DOHH2 (cell line): ENCODE measurements at regions not wholly inside any gene's neighbourhood (a gene's known extent, or its start where the extent isn't known, plus 50 kb on each side); places are given as distances from the start of the nearest gene placed in this dataset.

ENCODE experiments used
- H3F3A ChIP-seq: fragments of 200-600 bp; sonication (generic), shearing (Covaris generic); 2 replicates; pipeline ENCODE4 v1.6.0; 2016; ENCODE audit warnings: antibody characterized with exemption, mild to moderate bottlenecking; ENCODE audit not compliant: control insufficient read depth, insufficient read depth
- H3K27ac ChIP-seq: fragments of 200-600 bp; sonication (generic); 2 replicates; pipeline ENCODE4 v1.5.1; 2014; ENCODE audit warnings: low read depth, mild to moderate bottlenecking, low read length, moderate library complexity
- H3K27me3 ChIP-seq: fragments of 200-600 bp; sonication (generic); 2 replicates; pipeline ENCODE4 v1.6.1; 2014; ENCODE audit warnings: mild to moderate bottlenecking, low read length, mixed read lengths; ENCODE audit not compliant: control insufficient read depth
- H3K36me3 ChIP-seq: fragments of 200-600 bp; sonication (generic); 2 replicates; pipeline ENCODE4 v1.6.1; 2014; ENCODE audit warnings: mild to moderate bottlenecking, low read length, moderate library complexity, mixed read lengths; ENCODE audit not compliant: control insufficient read depth
- H3K4me1 ChIP-seq: fragments of 200-600 bp; sonication (generic); 2 replicates; pipeline ENCODE4 v1.6.1; 2014; ENCODE audit warnings: mild to moderate bottlenecking, low read length, mixed read lengths; ENCODE audit not compliant: control insufficient read depth
- H3K4me2 ChIP-seq: fragments of 200-600 bp; sonication (generic); 2 replicates; pipeline ENCODE4 v1.6.0; 2014; ENCODE audit warnings: mild to moderate bottlenecking, low read length, moderate library complexity
- H3K4me3 ChIP-seq: fragments of 200-600 bp; sonication (generic); 2 replicates; pipeline ENCODE4 v1.5.1; 2014; ENCODE audit warnings: mild to moderate bottlenecking, low read length, mixed read lengths
- H3K79me2 ChIP-seq: fragments of 200-600 bp; sonication (generic); 2 replicates; pipeline ENCODE4 v1.6.1; 2014; ENCODE audit warnings: mild to moderate bottlenecking, low read length, mixed read lengths; ENCODE audit not compliant: control insufficient read depth
- H3K9me2 ChIP-seq: fragments of 200-600 bp; sonication (generic); replicated peaks from 2 replicates; pipeline ENCODE4 v1.6.1; 2014; ENCODE audit warnings: mild to moderate bottlenecking, low read length, mixed read lengths; ENCODE audit not compliant: control insufficient read depth
- H3K9me3 ChIP-seq: fragments of 200-600 bp; sonication (generic); 2 replicates; pipeline ENCODE4 v1.6.1; 2014; ENCODE audit warnings: antibody characterized with exemption, low read length, mixed read lengths; ENCODE audit not compliant: control insufficient read depth, insufficient read depth
- H4K20me1 ChIP-seq: fragments of 200-600 bp; sonication (generic); 2 replicates; pipeline ENCODE4 v1.6.0; 2014; ENCODE audit warnings: low read depth, mild to moderate bottlenecking, antibody characterized with exemption, low read length, moderate library complexity; ENCODE audit not compliant: control insufficient read depth, insufficient read depth
- EZH2phosphoT487 ChIP-seq: fragments of 200-600 bp; sonication (generic); IDR thresholded peaks from 2 replicates; pipeline ENCODE4 v1.6.1; 2017; ENCODE audit warnings: borderline replicate concordance, mild to moderate bottlenecking, antibody characterized with exemption, low read length, moderate library complexity, mixed read lengths
- TF ChIP-seq, protein P1 (sequence below): fragments of 200-600 bp; sonication (generic); IDR thresholded peaks from one replicate; pipeline ENCODE4 v1.5.1; 2014; ENCODE audit warnings: antibody characterized with exemption, mild to moderate bottlenecking, low read depth, low read length; ENCODE audit not compliant: poor library complexity, severe bottlenecking

DNA sequence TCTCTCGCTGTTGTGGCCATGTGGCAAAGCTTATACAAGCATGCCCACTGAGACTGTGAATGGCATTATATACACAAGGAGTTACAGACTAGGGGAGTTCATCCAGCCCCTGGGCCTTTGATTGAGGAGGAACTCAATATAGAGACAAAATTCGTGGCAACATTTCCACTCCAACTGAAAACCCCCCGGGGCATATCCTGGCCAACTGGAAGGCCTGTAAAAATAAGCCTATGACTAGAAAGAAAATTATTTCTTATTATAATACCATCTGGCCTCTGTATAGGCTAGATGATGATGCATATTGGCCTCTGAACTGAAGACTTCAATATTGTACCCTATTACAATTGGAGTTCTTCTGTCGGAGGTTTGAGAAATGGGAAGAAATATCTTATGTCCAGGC, 175.5 kb upstream of the GJE1 start:
- Histone ChIP-seq H3K36me3 (no peaks in the 10 kb centered on the region), H3K9me3 (peaks cover 3% of the 10 kb centered on the region; the same call in 1 of the 2 replicates), H3K4me2 (no peak overlapping the region), H4K20me1 (no peaks in the 10 kb centered on the region), H3F3A (no peaks in the 10 kb centered on the region), H3K27me3 (no peaks in the 10 kb centered on the region), H3K4me1 (no peaks in the 10 kb centered on the region), H3K9me2 (no peaks in the 10 kb centered on the region), H3K4me3 (no peak overlapping the region), H3K79me2 (no peaks in the 10 kb centered on the region), H3K27ac (no peak overlapping the region)
- TF ChIP-seq EZH2phosphoT487 = no peak
- TF ChIP-seq, protein P1, sequence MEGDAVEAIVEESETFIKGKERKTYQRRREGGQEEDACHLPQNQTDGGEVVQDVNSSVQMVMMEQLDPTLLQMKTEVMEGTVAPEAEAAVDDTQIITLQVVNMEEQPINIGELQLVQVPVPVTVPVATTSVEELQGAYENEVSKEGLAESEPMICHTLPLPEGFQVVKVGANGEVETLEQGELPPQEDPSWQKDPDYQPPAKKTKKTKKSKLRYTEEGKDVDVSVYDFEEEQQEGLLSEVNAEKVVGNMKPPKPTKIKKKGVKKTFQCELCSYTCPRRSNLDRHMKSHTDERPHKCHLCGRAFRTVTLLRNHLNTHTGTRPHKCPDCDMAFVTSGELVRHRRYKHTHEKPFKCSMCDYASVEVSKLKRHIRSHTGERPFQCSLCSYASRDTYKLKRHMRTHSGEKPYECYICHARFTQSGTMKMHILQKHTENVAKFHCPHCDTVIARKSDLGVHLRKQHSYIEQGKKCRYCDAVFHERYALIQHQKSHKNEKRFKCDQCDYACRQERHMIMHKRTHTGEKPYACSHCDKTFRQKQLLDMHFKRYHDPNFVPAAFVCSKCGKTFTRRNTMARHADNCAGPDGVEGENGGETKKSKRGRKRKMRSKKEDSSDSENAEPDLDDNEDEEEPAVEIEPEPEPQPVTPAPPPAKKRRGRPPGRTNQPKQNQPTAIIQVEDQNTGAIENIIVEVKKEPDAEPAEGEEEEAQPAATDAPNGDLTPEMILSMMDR = no peak

DNA sequence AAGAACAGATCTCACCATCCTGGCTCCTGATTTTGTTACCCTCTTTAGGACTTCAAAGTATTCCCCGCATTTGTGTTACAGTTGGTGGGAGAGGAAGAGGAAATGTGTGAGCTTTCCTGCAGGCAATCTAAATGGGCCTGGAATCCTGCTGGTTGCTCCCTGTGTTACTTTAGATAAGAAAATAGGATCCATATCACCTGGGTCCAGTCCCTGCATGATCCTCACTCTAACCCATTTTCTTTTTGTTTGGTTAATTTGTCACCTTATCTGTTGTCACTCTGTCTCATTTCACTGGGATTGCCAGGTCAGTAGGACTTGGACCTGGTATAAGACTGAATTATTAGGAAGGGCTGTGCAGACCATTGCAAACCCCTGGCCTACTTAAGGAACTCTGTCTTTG, 175.9 kb upstream of the GJE1 start:
- Histone ChIP-seq H3K27ac (no peak overlapping the region), H3K9me2 (no peaks in the 10 kb centered on the region), H3K9me3 (peaks cover 3% of the 10 kb centered on the region; the same call in 1 of the 2 replicates), H3K79me2 (no peaks in the 10 kb centered on the region), H3K36me3 (no peaks in the 10 kb centered on the region), H3K4me1 (no peaks in the 10 kb centered on the region), H3K27me3 (no peaks in the 10 kb centered on the region), H3K4me3 (no peak overlapping the region), H3K4me2 (no peak overlapping the region), H3F3A (no peaks in the 10 kb centered on the region), H4K20me1 (no peaks in the 10 kb centered on the region)
- TF ChIP-seq, protein P1 = no peak
- TF ChIP-seq EZH2phosphoT487 = no peak

DNA sequence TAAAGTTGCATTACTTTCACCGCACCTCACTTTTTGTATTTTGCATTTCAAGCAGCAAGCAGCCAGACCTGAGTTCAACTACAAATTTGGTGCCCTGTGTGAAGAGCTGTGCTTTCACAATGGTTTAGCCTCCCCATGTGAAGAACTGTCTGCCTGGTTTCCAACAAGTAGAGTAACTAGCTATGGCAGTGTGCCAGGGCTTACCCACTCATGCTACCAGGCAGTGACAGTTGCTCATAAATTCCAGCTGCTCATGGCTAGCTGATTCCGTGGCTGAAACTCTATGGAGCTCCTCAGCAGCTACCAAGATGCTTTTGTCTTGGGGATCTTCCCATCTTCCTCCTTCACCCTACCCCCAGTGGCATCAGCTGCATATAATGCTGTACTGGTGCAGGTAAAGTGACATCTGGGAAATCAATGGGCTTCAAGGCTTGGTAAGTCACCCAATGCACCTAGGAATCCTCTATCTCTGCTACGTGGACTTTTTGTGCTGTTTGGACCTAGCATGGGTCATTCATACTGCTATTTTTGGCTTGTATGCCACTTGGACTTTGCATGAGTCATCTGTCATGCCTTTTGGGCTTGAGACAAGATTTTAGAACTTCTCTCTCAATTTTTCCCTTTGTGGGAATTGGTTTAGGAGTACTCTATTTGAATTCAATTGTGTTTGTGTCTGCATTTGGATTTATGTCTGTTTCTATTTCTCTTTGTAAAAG, 176.5 kb upstream of the GJE1 start:
- no peaks in the 10 kb centered on the region for H3K9me2 ChIP-seq
- no peaks in the 10 kb centered on the region for H3K27me3 ChIP-seq
- no peak overlapping the region for H3K27ac ChIP-seq
- no peaks in the 10 kb centered on the region for H3K36me3 ChIP-seq
- H3K4me1 ChIP-seq = no peaks in the 10 kb centered on the region
- no peaks in the 10 kb centered on the region for H3K79me2 ChIP-seq
- no peak overlapping the region for H3K4me3 ChIP-seq
- H3K4me2 ChIP-seq = no peak overlapping the region
- no peaks in the 10 kb centered on the region for H4K20me1 ChIP-seq
- H3K9me3 ChIP-seq = peaks cover 3% of the 10 kb centered on the region; the same call in 1 of the 2 replicates
- no peaks in the 10 kb centered on the region for H3F3A ChIP-seq
- no peak for TF ChIP-seq EZH2phosphoT487
- TF ChIP-seq, protein P1 = no peak
